Parathyroid adenoma (tissue), 2 donors: ENCODE measurements at regions not wholly inside any gene's neighbourhood (a gene's known extent, or its start where the extent isn't known, plus 50 kb on each side); places are given as distances from the start of the nearest gene placed in this dataset.
"Not testable (repeated sequence)": the region's sequence is repeated elsewhere in the genome, so short reads cannot be mapped to it uniquely, and the experiment has no call there.

Experiments
- H2AFZ ChIP-seq: fragments of 300-600 bp; sonication (generic); one replicate; pipeline ENCODE4 v1.7.0; 2017; ENCODE audit warnings: antibody characterized with exemption, mild to moderate bottlenecking
- H3K27ac ChIP-seq: fragments of 300-600 bp; sonication (generic); one replicate; pipeline ENCODE4 v1.7.0; 2017
- H3K27me3 ChIP-seq: fragments of 300-600 bp; sonication (generic); one replicate; pipeline ENCODE4 v1.7.0; 2017; ENCODE audit warnings: low read length; ENCODE audit not compliant: control insufficient read depth, insufficient read depth
- H3K36me3 ChIP-seq: fragments of 300-600 bp; sonication (generic); one replicate; pipeline ENCODE4 v1.7.0; 2017; ENCODE audit warnings: low read length; ENCODE audit not compliant: control insufficient read depth, insufficient read depth
- H3K4me1 ChIP-seq: fragments of 300-600 bp; sonication (generic); one replicate; pipeline ENCODE4 v1.7.0; 2017; ENCODE audit warnings: control low read depth
- H3K4me2 ChIP-seq: fragments of 300-600 bp; sonication (generic); one replicate; pipeline ENCODE4 v1.7.0; 2017; ENCODE audit warnings: low read length
- H3K4me3 ChIP-seq: fragments of 300-600 bp; sonication (generic); one replicate; pipeline ENCODE4 v1.7.0; 2017; ENCODE audit warnings: low read depth, low read length
- H3K79me2 ChIP-seq: fragments of 300-600 bp; sonication (generic); one replicate; pipeline ENCODE4 v1.7.0; 2017; ENCODE audit warnings: control low read depth
- H3K9ac ChIP-seq: fragments of 300-600 bp; sonication (generic); one replicate; pipeline ENCODE4 v1.7.0; 2017; ENCODE audit warnings: mild to moderate bottlenecking
- H3K9me3 ChIP-seq: fragments of 300-600 bp; sonication (generic); one replicate; pipeline ENCODE4 v1.7.0; 2017; ENCODE audit warnings: low read length; ENCODE audit not compliant: control insufficient read depth
- TF ChIP-seq, protein P1 (sequence below): fragments of 300-600 bp; sonication (generic); IDR thresholded peaks from one replicate; pipeline ENCODE4 v1.7.0; 2017; ENCODE audit warnings: antibody characterized with exemption, mild to moderate bottlenecking
- donor health status: primary hyperparathyroidism.

DNA sequence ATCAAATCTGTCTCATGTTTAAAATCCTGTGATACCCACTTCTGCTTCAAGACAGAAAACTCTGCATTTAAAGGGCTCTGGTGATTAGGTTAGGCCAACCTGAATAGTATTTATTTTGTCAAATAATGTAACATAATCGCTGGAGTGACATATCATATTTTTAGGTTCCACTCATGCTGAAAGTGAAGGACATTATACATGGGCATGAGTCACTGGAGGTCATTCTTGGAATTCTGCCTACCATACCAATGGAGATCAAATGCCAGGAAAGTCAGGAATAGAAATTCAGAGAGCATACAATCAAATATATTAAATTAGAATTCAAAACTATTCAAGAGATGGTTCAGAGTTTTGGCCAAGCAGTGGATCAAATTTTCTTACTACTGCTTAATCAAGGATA, 97.1 kb upstream of the PRSS3 start:
- H3K27ac ChIP-seq: no peak overlapping the region
- no peak overlapping the region for H3K9ac ChIP-seq
- TF ChIP-seq, protein P1, sequence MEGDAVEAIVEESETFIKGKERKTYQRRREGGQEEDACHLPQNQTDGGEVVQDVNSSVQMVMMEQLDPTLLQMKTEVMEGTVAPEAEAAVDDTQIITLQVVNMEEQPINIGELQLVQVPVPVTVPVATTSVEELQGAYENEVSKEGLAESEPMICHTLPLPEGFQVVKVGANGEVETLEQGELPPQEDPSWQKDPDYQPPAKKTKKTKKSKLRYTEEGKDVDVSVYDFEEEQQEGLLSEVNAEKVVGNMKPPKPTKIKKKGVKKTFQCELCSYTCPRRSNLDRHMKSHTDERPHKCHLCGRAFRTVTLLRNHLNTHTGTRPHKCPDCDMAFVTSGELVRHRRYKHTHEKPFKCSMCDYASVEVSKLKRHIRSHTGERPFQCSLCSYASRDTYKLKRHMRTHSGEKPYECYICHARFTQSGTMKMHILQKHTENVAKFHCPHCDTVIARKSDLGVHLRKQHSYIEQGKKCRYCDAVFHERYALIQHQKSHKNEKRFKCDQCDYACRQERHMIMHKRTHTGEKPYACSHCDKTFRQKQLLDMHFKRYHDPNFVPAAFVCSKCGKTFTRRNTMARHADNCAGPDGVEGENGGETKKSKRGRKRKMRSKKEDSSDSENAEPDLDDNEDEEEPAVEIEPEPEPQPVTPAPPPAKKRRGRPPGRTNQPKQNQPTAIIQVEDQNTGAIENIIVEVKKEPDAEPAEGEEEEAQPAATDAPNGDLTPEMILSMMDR: no peak
- no peak overlapping the region for H3K4me2 ChIP-seq
- no peaks in the 10 kb centered on the region for H3K9me3 ChIP-seq
- H3K4me1 ChIP-seq: no peaks in the 10 kb centered on the region
- H3K27me3 ChIP-seq: no peaks in the 10 kb centered on the region
- no peak overlapping the region for H3K4me3 ChIP-seq
- no peak overlapping the region for H2AFZ ChIP-seq
- no peaks in the 10 kb centered on the region for H3K36me3 ChIP-seq
- H3K79me2 ChIP-seq: no peaks in the 10 kb centered on the region

GRCh38 chr9:33700940-33701339, 94.4 kb upstream of the PRSS3 start:
- H3K4me3 ChIP-seq, H2AFZ ChIP-seq, H3K4me1 ChIP-seq, H3K36me3 ChIP-seq, H3K27ac ChIP-seq, H3K9ac ChIP-seq, H3K79me2 ChIP-seq, H3K9me3 ChIP-seq, H3K27me3 ChIP-seq, H3K4me2 ChIP-seq: not testable (repeated sequence)

DNA sequence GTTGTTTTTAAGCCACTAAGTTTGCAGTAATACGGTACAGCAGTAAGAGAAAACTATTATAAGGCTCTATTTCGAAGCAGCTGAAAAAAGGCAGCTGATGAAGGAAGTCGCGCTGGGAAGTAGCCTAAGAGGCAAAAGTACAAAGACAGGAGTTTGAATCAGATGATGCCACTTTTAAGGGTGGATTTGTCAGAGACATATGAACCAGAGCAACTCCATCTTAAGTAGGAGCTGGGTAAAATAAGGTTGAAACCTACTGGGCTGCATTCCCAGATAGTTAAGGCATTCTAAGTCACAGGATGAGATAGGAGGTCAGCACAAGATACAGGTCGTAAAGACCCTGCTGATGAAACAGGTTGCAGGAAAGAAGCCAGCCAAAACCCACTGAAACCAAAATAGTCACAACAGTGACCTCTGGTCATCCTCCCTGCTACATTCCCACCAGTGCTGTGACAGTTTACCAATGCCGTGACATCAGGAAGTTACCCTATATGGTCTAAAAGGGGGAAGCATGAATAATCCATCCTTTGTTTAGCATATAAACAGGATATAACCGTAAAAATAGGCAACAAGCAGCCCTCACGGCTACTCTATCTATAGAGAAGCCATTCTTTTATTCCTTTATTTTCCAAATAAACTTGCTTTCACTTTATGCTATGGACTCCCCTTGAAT, 91.8 kb upstream of the PRSS3 start:
- Histone ChIP-seq H3K4me2 (no peak overlapping the region), H3K9ac (no peak overlapping the region), H3K4me1 (no peaks in the 10 kb centered on the region), H3K36me3 (no peaks in the 10 kb centered on the region), H3K27ac (no peak overlapping the region), H3K79me2 (no peaks in the 10 kb centered on the region), H2AFZ (no peak overlapping the region), H3K27me3 (no peaks in the 10 kb centered on the region), H3K4me3 (no peak overlapping the region), H3K9me3 (no peaks in the 10 kb centered on the region)
- TF ChIP-seq, protein P1: no peak

DNA sequence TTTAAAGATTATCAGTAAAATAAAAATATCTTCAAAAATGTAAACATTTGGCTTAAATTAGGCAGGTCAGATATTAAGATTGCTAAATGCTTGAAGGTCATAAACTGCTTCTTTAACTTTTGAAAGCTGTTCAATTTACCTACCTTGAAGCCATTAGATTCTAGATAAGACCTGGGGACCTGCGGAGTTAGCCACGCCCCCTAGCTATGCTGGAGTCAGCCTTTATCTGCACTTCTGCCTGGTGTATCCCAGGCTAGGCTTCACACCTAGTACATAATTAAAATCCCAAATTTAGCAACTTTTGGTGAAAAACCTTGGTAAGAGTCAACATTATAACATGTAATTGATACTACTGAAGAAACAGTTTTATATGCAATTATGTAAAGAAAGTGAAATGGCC, 89.9 kb upstream of the PRSS3 start:
- not testable (repeated sequence) for H3K4me1 ChIP-seq, H2AFZ ChIP-seq, H3K79me2 ChIP-seq, H3K4me3 ChIP-seq, H3K27me3 ChIP-seq, H3K36me3 ChIP-seq, H3K9ac ChIP-seq, H3K27ac ChIP-seq, H3K9me3 ChIP-seq, H3K4me2 ChIP-seq

GRCh38 chr9:33708441-33708840, 86.9 kb upstream of the PRSS3 start:
- Histone ChIP-seq H3K27me3 (no peaks in the 10 kb centered on the region), H3K27ac (no peak overlapping the region), H3K4me3 (no peak overlapping the region), H3K9ac (no peak overlapping the region), H3K36me3 (no peaks in the 10 kb centered on the region), H3K9me3 (no peaks in the 10 kb centered on the region), H3K79me2 (no peaks in the 10 kb centered on the region), H3K4me1 (no peaks in the 10 kb centered on the region), H2AFZ (no peak overlapping the region), H3K4me2 (no peak overlapping the region)
- TF ChIP-seq, protein P1: no peak

GRCh38 chr9:33709269-33709668, 86.1 kb upstream of the PRSS3 start:
- Histone ChIP-seq H2AFZ (no peak overlapping the region), H3K27ac (no peak overlapping the region), H3K79me2 (no peaks in the 10 kb centered on the region), H3K9ac (no peak overlapping the region), H3K27me3 (no peaks in the 10 kb centered on the region), H3K9me3 (no peaks in the 10 kb centered on the region), H3K4me2 (no peak overlapping the region), H3K4me3 (no peak overlapping the region), H3K4me1 (no peaks in the 10 kb centered on the region), H3K36me3 (no peaks in the 10 kb centered on the region)
- TF ChIP-seq, protein P1: no peak

GRCh38 chr9:33711418-33711817, 83.9 kb upstream of the PRSS3 start:
- H3K27me3 ChIP-seq, H3K36me3 ChIP-seq, H3K4me1 ChIP-seq, H3K27ac ChIP-seq, H3K4me2 ChIP-seq, H2AFZ ChIP-seq, H3K79me2 ChIP-seq, H3K4me3 ChIP-seq, H3K9ac ChIP-seq, H3K9me3 ChIP-seq: not testable (repeated sequence)
